T-helper 17 cell (primary cell): ENCODE measurements at regions not wholly inside any gene's neighbourhood (a gene's known extent, or its start where the extent isn't known, plus 50 kb on each side); places are given as distances from the start of the nearest gene placed in this dataset.

Experiments used
- ATAC-seq: fragments of 150-1000 bp; cut with Tn5 transposase; 2 replicates; pipeline ENCODE4 v1.10.0; 2021; ENCODE audit warnings: mild to moderate bottlenecking, moderate library complexity
- DNase-seq, 3 donors: peaks; one replicate each; pipeline versions ENCODE4 v3.0.0 to v3.0.0-alpha.2; 2020 to 2021
- H3K9me3 ChIP-seq: one replicate; pipeline ENCODE4 v1.7.0; 2013; ENCODE audit warnings: low read length, mild to moderate bottlenecking; ENCODE audit not compliant: control insufficient read depth, poor library complexity, severe bottlenecking
- H3K27ac Mint-ChIP-seq: one replicate; pipeline ENCODE4 v1.8.0; 2022; ENCODE audit warnings: mild to moderate bottlenecking, moderate library complexity, mixed read lengths
- H3K27me3 Mint-ChIP-seq: one replicate; pipeline ENCODE4 v1.8.0; 2022; ENCODE audit warnings: mixed read lengths
- H3K36me3 Mint-ChIP-seq: one replicate; pipeline ENCODE4 v1.8.0; 2022; ENCODE audit warnings: low read depth, mixed read lengths
- H3K4me1 Mint-ChIP-seq: one replicate; pipeline ENCODE4 v1.8.0; 2022; ENCODE audit warnings: mild to moderate bottlenecking, mixed read lengths
- H3K4me3 Mint-ChIP-seq: one replicate; pipeline ENCODE4 v1.8.0; 2022; ENCODE audit warnings: mild to moderate bottlenecking, moderate library complexity, mixed read lengths

DNA sequence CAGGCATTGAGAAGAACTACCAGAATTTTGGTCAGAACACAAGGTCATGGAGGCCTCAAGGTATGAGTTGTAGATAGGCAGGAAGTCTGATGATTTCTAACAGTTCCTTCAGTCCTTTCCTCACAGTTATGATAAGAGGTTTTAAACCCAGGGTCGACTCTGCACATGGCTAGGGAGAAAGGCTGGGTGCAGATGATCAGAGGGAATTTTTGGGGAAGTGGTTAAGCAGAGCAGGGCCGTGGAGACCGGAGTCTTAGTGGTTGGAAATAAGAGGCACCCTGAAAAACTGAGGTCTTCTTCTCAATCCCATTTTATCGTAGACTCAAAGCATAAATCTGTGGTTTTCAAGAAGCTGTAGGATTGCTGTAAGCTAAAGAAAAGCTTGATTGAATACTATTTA lies 118.5 kb upstream of the ANK2 start:
- H3K4me3 Mint-ChIP-seq = no peak overlapping the region
- H3K4me1 Mint-ChIP-seq = no peaks in the 10 kb centered on the region

DNA sequence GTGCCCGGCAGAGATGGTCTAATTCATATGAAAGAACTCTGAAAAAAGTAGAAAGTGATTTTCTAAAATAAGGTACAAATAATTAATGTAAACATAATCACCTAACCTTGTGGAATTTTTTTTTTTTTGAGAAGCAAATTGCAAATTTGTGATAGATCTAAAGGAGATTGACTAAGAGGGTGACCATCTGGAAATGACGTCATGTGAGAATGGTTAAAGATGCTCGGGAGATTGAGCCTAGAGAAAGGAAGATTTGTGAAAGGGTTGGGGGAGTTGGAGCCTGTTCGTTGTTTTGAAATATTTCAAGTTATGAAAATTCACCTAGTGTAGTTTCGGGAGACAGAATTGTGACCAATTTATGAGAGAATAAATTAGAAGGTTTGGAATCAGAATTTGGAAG lies 115.7 kb upstream of the ANK2 start:
- peaks cover 37% of the 10 kb centered on the region for H3K27me3 Mint-ChIP-seq
- H3K9me3 ChIP-seq = no peaks in the 10 kb centered on the region
- H3K36me3 Mint-ChIP-seq = no peaks in the 10 kb centered on the region
- no peaks in the 10 kb centered on the region for H3K4me1 Mint-ChIP-seq
- no peak overlapping the region for H3K4me3 Mint-ChIP-seq
- no peak for ATAC-seq
- DNase-seq = no peak
- H3K27ac Mint-ChIP-seq = no peak overlapping the region

More for the DNA sequence above, 118.5 kb upstream of the ANK2 start:
- H3K27me3 Mint-ChIP-seq = peaks cover 37% of the 10 kb centered on the region
- no peaks in the 10 kb centered on the region for H3K9me3 ChIP-seq
- no peaks in the 10 kb centered on the region for H3K36me3 Mint-ChIP-seq
- DNase-seq (no peak), ATAC-seq (no peak)
- H3K27ac Mint-ChIP-seq = no peak overlapping the region

GRCh38 chr4:112938461-112939058 lies 110.9 kb upstream of the ANK2 start:
- H3K9me3 ChIP-seq = no peaks in the 10 kb centered on the region
- H3K27ac Mint-ChIP-seq = no peak overlapping the region
- DNase-seq (no peak), ATAC-seq (no peak)
- no peaks in the 10 kb centered on the region for H3K36me3 Mint-ChIP-seq
- no peak overlapping the region for H3K4me3 Mint-ChIP-seq
- H3K4me1 Mint-ChIP-seq = no peaks in the 10 kb centered on the region
- H3K27me3 Mint-ChIP-seq = peaks cover 32% of the 10 kb centered on the region

DNA sequence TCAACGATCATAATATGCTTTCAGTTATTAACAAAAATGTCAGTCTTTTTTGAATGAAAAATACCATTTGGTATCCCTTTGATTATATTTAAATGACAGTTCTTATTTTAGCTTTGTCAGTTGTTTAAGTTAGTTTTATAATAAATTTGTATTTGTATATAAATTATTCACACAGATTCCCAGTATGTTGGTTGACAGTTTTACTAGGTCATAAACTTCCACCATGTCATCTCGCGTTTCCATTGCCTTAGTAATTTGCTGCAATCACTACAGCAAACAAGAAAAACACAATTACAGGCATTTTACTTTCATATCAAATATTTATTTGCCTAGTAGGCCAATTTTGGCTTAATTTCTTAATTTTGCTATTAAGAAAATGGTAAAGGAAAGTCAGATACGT lies 109.6 kb upstream of the ANK2 start:
- Mint-ChIP-seq H3K4me3 (no peak overlapping the region), H3K27me3 (peaks cover 24% of the 10 kb centered on the region), H3K36me3 (no peaks in the 10 kb centered on the region), H3K27ac (no peak overlapping the region), H3K4me1 (no peaks in the 10 kb centered on the region)
- H3K9me3 ChIP-seq = no peaks in the 10 kb centered on the region
- no peak for ATAC-seq
- DNase-seq = no peak

GRCh38 chr4:112940336-112940735 lies 109.1 kb upstream of the ANK2 start:
- no peak overlapping the region for H3K27ac Mint-ChIP-seq
- no peaks in the 10 kb centered on the region for H3K9me3 ChIP-seq
- H3K4me3 Mint-ChIP-seq = no peak overlapping the region
- no peaks in the 10 kb centered on the region for H3K4me1 Mint-ChIP-seq
- ATAC-seq (no peak), DNase-seq (no peak)
- no peaks in the 10 kb centered on the region for H3K36me3 Mint-ChIP-seq
- H3K27me3 Mint-ChIP-seq = peaks cover 22% of the 10 kb centered on the region

DNA sequence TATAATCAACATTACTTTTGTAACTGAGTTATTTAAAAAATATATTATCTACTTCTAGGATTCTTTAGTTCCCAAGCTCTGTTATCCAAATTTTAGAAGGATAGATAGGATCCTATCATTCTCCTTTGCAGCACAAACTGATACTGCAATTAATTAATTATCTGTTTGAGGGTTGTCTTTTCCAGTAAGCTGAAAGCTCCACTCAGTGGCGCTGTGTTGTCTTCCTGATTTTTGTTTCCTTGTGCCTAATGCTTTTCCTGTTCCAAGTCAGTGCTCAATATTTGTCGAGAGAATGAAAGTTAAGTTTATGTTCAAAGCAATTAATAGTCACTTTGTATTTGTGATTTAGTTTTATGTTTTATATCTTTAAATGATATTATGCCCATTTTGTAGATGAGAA lies 107.4 kb upstream of the ANK2 start:
- ATAC-seq = no peak
- Mint-ChIP-seq H3K4me1 (no peaks in the 10 kb centered on the region), H3K4me3 (no peak overlapping the region), H3K27ac (no peak overlapping the region), H3K36me3 (no peaks in the 10 kb centered on the region), H3K27me3 (peaks cover 30% of the 10 kb centered on the region)
- no peak for DNase-seq
- no peaks in the 10 kb centered on the region for H3K9me3 ChIP-seq

GRCh38 chr4:112942997-112943396 lies 106.5 kb upstream of the ANK2 start:
- no peaks in the 10 kb centered on the region for H3K36me3 Mint-ChIP-seq
- no peaks in the 10 kb centered on the region for H3K9me3 ChIP-seq
- no peaks in the 10 kb centered on the region for H3K4me1 Mint-ChIP-seq
- H3K27me3 Mint-ChIP-seq = peaks cover 33% of the 10 kb centered on the region
- no peak for DNase-seq
- no peak overlapping the region for H3K4me3 Mint-ChIP-seq
- no peak overlapping the region for H3K27ac Mint-ChIP-seq
- ATAC-seq = no peak

- no peak overlapping the region for H3K4me3 Mint-ChIP-seq
- ATAC-seq = no peak
- peaks cover 38% of the 10 kb centered on the region for H3K27me3 Mint-ChIP-seq
- no peaks in the 10 kb centered on the region for H3K36me3 Mint-ChIP-seq
- H3K27ac Mint-ChIP-seq = no peak overlapping the region
- H3K9me3 ChIP-seq = no peaks in the 10 kb centered on the region
- DNase-seq = no peak
- H3K4me1 Mint-ChIP-seq = no peaks in the 10 kb centered on the region
Observed at GRCh38 chr4:112944006-112944405, 105.4 kb upstream of the ANK2 start.

DNA sequence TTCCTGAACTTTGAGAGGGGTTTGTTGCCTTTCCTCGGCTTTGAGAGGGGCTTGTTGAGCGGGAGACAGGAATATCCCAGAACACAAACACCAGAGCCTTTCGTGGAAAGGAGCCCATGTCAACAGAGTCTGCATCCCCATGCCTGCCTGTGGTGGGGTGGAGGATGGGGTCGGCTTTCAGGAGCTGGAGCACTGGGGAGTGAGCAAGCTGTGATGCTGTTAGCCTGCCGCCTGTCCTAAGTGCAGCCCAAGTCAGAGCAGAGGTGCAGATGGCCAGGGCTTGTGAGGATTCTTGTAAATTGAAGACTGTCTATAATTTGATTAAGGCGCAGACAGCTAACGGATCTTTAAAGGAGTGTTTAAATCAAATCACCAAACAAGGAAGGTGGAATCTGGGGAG lies 103.3 kb upstream of the ANK2 start:
- H3K36me3 Mint-ChIP-seq = no peaks in the 10 kb centered on the region
- DNase-seq = no peak
- peaks cover 36% of the 10 kb centered on the region for H3K27me3 Mint-ChIP-seq
- H3K9me3 ChIP-seq = no peaks in the 10 kb centered on the region
- H3K27ac Mint-ChIP-seq = no peak overlapping the region
- no peaks in the 10 kb centered on the region for H3K4me1 Mint-ChIP-seq
- no peak for ATAC-seq
- H3K4me3 Mint-ChIP-seq = no peak overlapping the region

DNA sequence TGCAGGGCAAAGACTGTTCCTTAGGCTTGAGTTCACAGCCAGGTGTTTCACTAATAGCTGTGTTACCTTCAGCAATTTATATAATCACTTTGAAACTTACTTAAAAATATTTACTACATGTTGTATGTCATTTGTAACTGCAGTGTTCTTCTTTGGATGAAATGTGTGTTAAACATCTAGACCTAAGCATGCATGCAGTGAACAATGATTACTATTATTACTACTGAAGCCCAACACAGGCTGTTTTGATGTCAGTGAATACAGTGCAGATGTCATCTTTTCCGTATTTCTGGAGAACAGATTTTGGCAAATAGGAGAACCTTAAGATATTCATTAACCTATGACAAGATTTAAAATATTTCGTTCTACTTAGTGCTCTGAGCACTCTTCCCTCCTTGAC lies 101.8 kb upstream of the ANK2 start:
- no peaks in the 10 kb centered on the region for H3K9me3 ChIP-seq
- Mint-ChIP-seq H3K4me1 (no peaks in the 10 kb centered on the region), H3K4me3 (no peak overlapping the region), H3K36me3 (no peaks in the 10 kb centered on the region), H3K27ac (no peak overlapping the region), H3K27me3 (peaks cover 36% of the 10 kb centered on the region)
- DNase-seq (no peak), ATAC-seq (no peak)

- Mint-ChIP-seq H3K27me3 (peaks cover 26% of the 10 kb centered on the region), H3K36me3 (peaks cover 2% of the 10 kb centered on the region), H3K27ac (no peak overlapping the region), H3K4me3 (no peak overlapping the region), H3K4me1 (no peaks in the 10 kb centered on the region)
- ATAC-seq = no peak
- no peak for DNase-seq
- H3K9me3 ChIP-seq = no peaks in the 10 kb centered on the region
Observed at GRCh38 chr4:112951362-112952312, 97.8 kb upstream of the ANK2 start.

DNA sequence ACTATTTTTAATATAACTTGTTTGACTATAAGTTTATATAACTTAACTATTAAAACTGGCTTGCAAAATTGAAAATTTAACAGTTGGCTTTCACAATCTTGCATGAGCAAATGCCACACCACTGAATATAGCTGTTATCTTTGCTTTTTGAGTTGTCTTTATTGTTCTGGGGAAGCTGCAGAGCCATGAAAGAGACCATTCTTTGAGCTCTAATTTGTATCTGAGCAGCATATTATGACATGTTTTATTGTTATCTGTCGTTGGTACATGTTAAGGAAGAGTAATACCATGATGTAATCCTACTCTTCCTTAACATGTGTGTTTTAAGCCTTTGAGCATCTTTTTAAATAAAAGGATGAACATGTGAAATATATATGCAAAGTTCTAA lies 97.1 kb upstream of the ANK2 start:
- H3K9me3 ChIP-seq = no peaks in the 10 kb centered on the region
- no peak overlapping the region for H3K4me3 Mint-ChIP-seq
- peaks cover 26% of the 10 kb centered on the region for H3K27me3 Mint-ChIP-seq
- H3K4me1 Mint-ChIP-seq = no peaks in the 10 kb centered on the region
- DNase-seq (no peak), ATAC-seq (no peak)
- peaks cover 2% of the 10 kb centered on the region for H3K36me3 Mint-ChIP-seq
- H3K27ac Mint-ChIP-seq = no peak overlapping the region

- Mint-ChIP-seq H3K4me1 (no peaks in the 10 kb centered on the region), H3K36me3 (peaks cover 2% of the 10 kb centered on the region), H3K4me3 (no peak overlapping the region), H3K27ac (no peak overlapping the region), H3K27me3 (peaks cover 21% of the 10 kb centered on the region)
- DNase-seq (no peak), ATAC-seq (no peak)
- no peaks in the 10 kb centered on the region for H3K9me3 ChIP-seq
Observed at GRCh38 chr4:112953262-112953661, 96.2 kb upstream of the ANK2 start.

- ATAC-seq (no peak), DNase-seq (no peak)
- Mint-ChIP-seq H3K36me3 (peaks cover 2% of the 10 kb centered on the region), H3K27ac (no peak overlapping the region), H3K27me3 (peaks cover 15% of the 10 kb centered on the region), H3K4me1 (no peaks in the 10 kb centered on the region), H3K4me3 (no peak overlapping the region)
- no peaks in the 10 kb centered on the region for H3K9me3 ChIP-seq
Observed at GRCh38 chr4:112954286-112954685, 95.2 kb upstream of the ANK2 start.
